Erythroblast (primary cell): ENCODE measurements at regions not wholly inside any gene's neighbourhood (a gene's known extent, or its start where the extent isn't known, plus 50 kb on each side); places are given as distances from the start of the nearest gene placed in this dataset.

ENCODE experiments used
- GATA1 ChIP-seq: IDR thresholded peaks from 2 replicates; pipeline ENCODE4 v1.6.1; 2011; ENCODE audit warnings: low read depth, mild to moderate bottlenecking, control low read depth, low read length, moderate library complexity
- POLR2A ChIP-seq: IDR thresholded peaks from 2 replicates; pipeline ENCODE4 v1.6.1; 2011; ENCODE audit warnings: mild to moderate bottlenecking, low read length

- TF ChIP-seq POLR2A (no peak), GATA1 (no peak)
Observed at GRCh38 chr4:14184265-14184664, 556.7 kb upstream of the BOD1L1 start.
